COLO668 (cell line): ENCODE measurements at regions not wholly inside any gene's neighbourhood (a gene's known extent, or its start where the extent isn't known, plus 50 kb on each side); places are given as distances from the start of the nearest gene placed in this dataset.

Experiments used
- DNase-seq: peaks from one replicate; lab custom pipeline; 2025; ENCODE audit not compliant: unreplicated experiment; lab: John Stamatoyannopoulos, UW

GRCh38 chr11:134677397-134677822 lies 265.4 kb upstream of the B3GAT1 start:
- no peak for DNase-seq

GRCh38 chr11:134676516-134677287 lies 264.7 kb upstream of the B3GAT1 start:
- no peak for DNase-seq

GRCh38 chr11:134675983-134676382 lies 263.9 kb upstream of the B3GAT1 start:
- no peak for DNase-seq

- no peak for DNase-seq
Measured at GRCh38 chr11:134674974-134675373, 262.9 kb upstream of the B3GAT1 start.

GRCh38 chr11:134670961-134671370 lies 258.9 kb upstream of the B3GAT1 start:
- no peak for DNase-seq

GRCh38 chr11:134670247-134670782 lies 258.3 kb upstream of the B3GAT1 start:
- DNase-seq, result no peak

- DNase-seq, result no peak
Measured at GRCh38 chr11:134669796-134670195, 257.8 kb upstream of the B3GAT1 start.

GRCh38 chr11:134668796-134669195 lies 256.8 kb upstream of the B3GAT1 start:
- DNase-seq, result no peak

- no peak for DNase-seq
Measured at GRCh38 chr11:134668076-134668475, 256.0 kb upstream of the B3GAT1 start.

- DNase-seq, result no peak
Measured at GRCh38 chr11:134667505-134667904, 255.5 kb upstream of the B3GAT1 start.

- no peak for DNase-seq
Measured at GRCh38 chr11:134667175-134667500, 255.1 kb upstream of the B3GAT1 start.

- no peak for DNase-seq
Measured at GRCh38 chr11:134666273-134667174, 254.5 kb upstream of the B3GAT1 start.

- DNase-seq, result no peak
Measured at GRCh38 chr11:134665571-134666270, 253.7 kb upstream of the B3GAT1 start.

GRCh38 chr11:134665188-134665535 lies 253.1 kb upstream of the B3GAT1 start:
- DNase-seq, result no peak

GRCh38 chr11:134664447-134665187 lies 252.6 kb upstream of the B3GAT1 start:
- DNase-seq, result no peak

- DNase-seq, result no peak
Measured at GRCh38 chr11:134663506-134664313, 251.7 kb upstream of the B3GAT1 start.

- no peak for DNase-seq
Measured at GRCh38 chr11:134662629-134663360, 250.8 kb upstream of the B3GAT1 start.

GRCh38 chr11:134661660-134662059 lies 249.6 kb upstream of the B3GAT1 start:
- DNase-seq, result no peak

GRCh38 chr11:134660416-134660815 lies 248.4 kb upstream of the B3GAT1 start:
- no peak for DNase-seq
